ENCODE measurements at regions not wholly inside any gene's neighbourhood (a gene's known extent, or its start where the extent isn't known, plus 50 kb on each side); places are given as distances from the start of the nearest gene placed in this dataset.

GRCh38 chr2:191738003-191738402 lies 60.1 kb downstream of the NABP1 start:
- Histone ChIP-seq H3K4me1 (peaks cover 4% of the 10 kb centered on the region), H3K9me3 (no peaks in the 10 kb centered on the region), H3K27me3 (no peaks in the 10 kb centered on the region), H3K27ac (no peak overlapping the region), H3K4me3 (no peak overlapping the region), H3K36me3 (no peaks in the 10 kb centered on the region)
- 89% methylated on average over 3 of the region's 3 CpGs for WGBS
- DNase-seq (ENCODE audit: low spot score in 2 of 2) = no peak
- no peak for TF ChIP-seq POLR2AphosphoS5 (IDR thresholded peaks at IDR 0.05)
- no peak for TF ChIP-seq EP300 (IDR thresholded peaks at IDR 0.05)
- TF ChIP-seq POLR2A (IDR thresholded peaks at IDR 0.05) = no peak
- TF ChIP-seq CTCF (IDR thresholded peaks at IDR 0.05) = no peak

- H3K4me3 ChIP-seq = no peak overlapping the region
- TF ChIP-seq POLR2AphosphoS5 (IDR thresholded peaks at IDR 0.05) = no peak
- no peak for TF ChIP-seq EP300 (IDR thresholded peaks at IDR 0.05)
- H3K27ac ChIP-seq = no peak overlapping the region
- H3K36me3 ChIP-seq = no peaks in the 10 kb centered on the region
- H3K4me1 ChIP-seq = peaks cover 4% of the 10 kb centered on the region
- WGBS = 69% methylated on average over 3 of the region's 3 CpGs
- no peaks in the 10 kb centered on the region for H3K9me3 ChIP-seq
- H3K27me3 ChIP-seq = no peaks in the 10 kb centered on the region
- no peak for DNase-seq (ENCODE audit: low spot score in 2 of 2)
These were observed 60.7 kb downstream of the NABP1 start for GRCh38 chr2:191738667-191739066.

GRCh38 chr2:191739194-191739593 lies 61.3 kb downstream of the NABP1 start:
- WGBS = 63% methylated on average over 3 of the region's 3 CpGs
- TF ChIP-seq POLR2AphosphoS5 (IDR thresholded peaks at IDR 0.05) = no peak
- TF ChIP-seq CTCF (IDR thresholded peaks at IDR 0.05) = no peak
- no peak for TF ChIP-seq POLR2A (IDR thresholded peaks at IDR 0.05)
- TF ChIP-seq EP300 (IDR thresholded peaks at IDR 0.05) = no peak

GRCh38 chr2:191740016-191740419 lies 62.1 kb downstream of the NABP1 start:
- TF ChIP-seq POLR2AphosphoS5 (IDR thresholded peaks at IDR 0.05) (no peak), CTCF (IDR thresholded peaks at IDR 0.05) (no peak), POLR2A (IDR thresholded peaks at IDR 0.05) (no peak), EP300 (IDR thresholded peaks at IDR 0.05) (no peak)
- Histone ChIP-seq H3K4me1 (peaks cover 4% of the 10 kb centered on the region), H3K4me3 (no peak overlapping the region), H3K27me3 (no peaks in the 10 kb centered on the region), H3K36me3 (no peaks in the 10 kb centered on the region), H3K27ac (no peak overlapping the region), H3K9me3 (no peaks in the 10 kb centered on the region)
- no peak for DNase-seq (ENCODE audit: low spot score in 2 of 2)

More at GRCh38 chr2:191739194-191739593, 61.3 kb downstream of the NABP1 start:
- Histone ChIP-seq H3K27me3 (no peaks in the 10 kb centered on the region), H3K9me3 (no peaks in the 10 kb centered on the region), H3K4me3 (no peak overlapping the region), H3K4me1 (peaks cover 4% of the 10 kb centered on the region), H3K27ac (no peak overlapping the region), H3K36me3 (no peaks in the 10 kb centered on the region)
- no peak for DNase-seq (ENCODE audit: low spot score in 2 of 2)

GRCh38 chr2:191740759-191741158 lies 62.8 kb downstream of the NABP1 start:
- Histone ChIP-seq H3K4me1 (peaks cover 4% of the 10 kb centered on the region), H3K27me3 (no peaks in the 10 kb centered on the region), H3K36me3 (no peaks in the 10 kb centered on the region), H3K4me3 (no peak overlapping the region), H3K9me3 (no peaks in the 10 kb centered on the region), H3K27ac (no peak overlapping the region)
- no peak for TF ChIP-seq POLR2A (IDR thresholded peaks at IDR 0.05)
- 63% methylated on average over 3 of the region's 3 CpGs for WGBS
- DNase-seq (ENCODE audit: low spot score in 2 of 2) = no peak

GRCh38 chr2:191746346-191747169 lies 68.6 kb downstream of the NABP1 start:
- H3K27ac ChIP-seq = no peak overlapping the region

More at GRCh38 chr2:191746346-191747169, 68.6 kb downstream of the NABP1 start:
- Histone ChIP-seq H3K9me3 (no peaks in the 10 kb centered on the region), H3K27me3 (no peaks in the 10 kb centered on the region), H3K4me3 (no peak overlapping the region), H3K4me1 (peaks cover 12% of the 10 kb centered on the region), H3K36me3 (no peaks in the 10 kb centered on the region)
- WGBS = 37% methylated on average over 7 of the region's 7 CpGs
- DNase-seq (ENCODE audit: low spot score in 2 of 2) = no peak
- TF ChIP-seq POLR2AphosphoS5 (IDR thresholded peaks at IDR 0.05) (no peak), EP300 (IDR thresholded peaks at IDR 0.05) (no peak), CTCF (IDR thresholded peaks at IDR 0.05) (no peak), POLR2A (IDR thresholded peaks at IDR 0.05) (no peak)
